Lower leg skin (tissue), 3 donors: ENCODE measurements at regions not wholly inside any gene's neighbourhood (a gene's known extent, or its start where the extent isn't known, plus 50 kb on each side); places are given as distances from the start of the nearest gene placed in this dataset.

Experiments
- CTCF ChIP-seq, 3 donors: fragments of 450-650 bp; IDR thresholded peaks; one replicate each; pipeline ENCODE4 v1.5.1; 2016; ENCODE audit warnings: antibody characterized with exemption in 3 of 3, mild to moderate bottlenecking in 3 of 3, moderate library complexity in 2 of 3
- POLR2A ChIP-seq, 2 donors: fragments of 450-650 bp; IDR thresholded peaks; one replicate each; pipeline ENCODE4 v1.6.1; 2016 to 2017; ENCODE audit warnings: antibody characterized with exemption in 2 of 2, mild to moderate bottlenecking in 1 of 2, moderate library complexity in 1 of 2

DNA sequence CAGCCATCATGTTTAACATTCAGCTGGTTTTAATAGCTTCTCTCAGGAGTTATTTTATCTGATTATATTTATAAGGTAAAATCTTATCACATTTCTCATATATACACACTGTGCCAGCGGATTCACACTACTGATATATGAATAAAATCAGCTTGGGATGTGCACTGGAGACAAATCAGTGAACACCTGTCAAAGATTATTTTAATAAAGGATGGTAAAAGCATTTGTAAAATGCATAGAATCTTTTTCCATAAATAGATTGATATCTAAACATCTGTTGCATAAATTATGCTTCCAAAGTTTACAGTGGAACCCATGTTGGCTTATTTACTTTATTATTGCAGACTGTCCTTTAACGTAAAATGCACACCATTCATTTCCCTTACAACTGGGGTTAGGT is 1125.8 kb upstream of the CNTN5 start:
- TF ChIP-seq POLR2A (IDR thresholded peaks at IDR 0.05) (no peak), CTCF (IDR thresholded peaks at IDR 0.05) (no peak)
